SK-N-SH treated with all-trans-retinoic acid at 6 μM for 48 hours (cell line): ENCODE measurements at regions not wholly inside any gene's neighbourhood (a gene's known extent, or its start where the extent isn't known, plus 50 kb on each side); places are given as distances from the start of the nearest gene placed in this dataset.

Experiments
- ATAC-seq: fragments of 200-7000 bp; cut with Tn5 transposase; 3 replicates; pipeline ENCODE4 v1.9.1; 2020; ENCODE audit warnings: mild to moderate bottlenecking, moderate library complexity
- ARNTL ChIP-seq: fragments of 450-650 bp; formaldehyde crosslinking; IDR thresholded peaks from 2 replicates; pipeline ENCODE4 v1.5.0; 2020; ENCODE audit warnings: low read depth, mild to moderate bottlenecking, moderate library complexity, borderline replicate concordance
- BACH2 ChIP-seq: fragments of 250-450 bp; sonication (Bioruptor Pico); IDR thresholded peaks from 2 replicates; pipeline ENCODE4 v1.9.0; 2021; ENCODE audit warnings: mild to moderate bottlenecking, borderline replicate concordance
- CREB5 ChIP-seq: fragments of 250-450 bp; sonication (Bioruptor Pico); IDR thresholded peaks from 2 replicates; pipeline ENCODE4 v1.5.1; 2020; ENCODE audit warnings: low read depth, mild to moderate bottlenecking, moderate library complexity
- CSDC2 ChIP-seq: fragments of 250-450 bp; sonication (Bioruptor Pico); IDR thresholded peaks from 2 replicates; pipeline ENCODE4 v1.5.0; 2020; ENCODE audit warnings: mild to moderate bottlenecking, moderate library complexity
- CSRNP3 ChIP-seq: fragments of 250-450 bp; sonication (Bioruptor Pico); IDR thresholded peaks from 2 replicates; pipeline ENCODE4 v1.5.1; 2021; ENCODE audit warnings: mild to moderate bottlenecking, moderate library complexity
- ESRRG ChIP-seq: fragments of 250-450 bp; sonication (Bioruptor Pico); IDR thresholded peaks from 2 replicates; pipeline ENCODE4 v1.6.1; 2021; ENCODE audit warnings: mild to moderate bottlenecking
- GLIS3 ChIP-seq: fragments of 250-450 bp; sonication (Bioruptor Pico); IDR thresholded peaks from 2 replicates; pipeline ENCODE4 v1.5.0; 2020; ENCODE audit warnings: mild to moderate bottlenecking, moderate library complexity
- ISL1 ChIP-seq: fragments of 250-450 bp; sonication (Bioruptor Pico); IDR thresholded peaks from 2 replicates; pipeline ENCODE4 v2.1.2; 2022; ENCODE audit warnings: mild to moderate bottlenecking, moderate library complexity
- PATZ1 ChIP-seq: fragments of 250-450 bp; sonication (Bioruptor Pico); IDR thresholded peaks from 2 replicates; pipeline ENCODE4 v1.8.0; 2020; ENCODE audit warnings: mild to moderate bottlenecking, moderate library complexity, borderline replicate concordance
- POU6F1 ChIP-seq: fragments of 250-450 bp; sonication (Bioruptor Pico); IDR thresholded peaks from 2 replicates; pipeline ENCODE4 v1.8.0; 2021; ENCODE audit warnings: low read depth, mild to moderate bottlenecking, moderate library complexity, borderline replicate concordance
- PPARA ChIP-seq: fragments of 250-450 bp; sonication (Bioruptor Pico); IDR thresholded peaks from 2 replicates; pipeline ENCODE4 v1.5.0; 2020; ENCODE audit warnings: mild to moderate bottlenecking, borderline replicate concordance
- RARB ChIP-seq: fragments of 250-450 bp; sonication (Bioruptor Pico); IDR thresholded peaks from 2 replicates; pipeline ENCODE4 v1.8.0; 2021; ENCODE audit warnings: mild to moderate bottlenecking, moderate library complexity
- SNAI2 ChIP-seq: fragments of 250-450 bp; sonication (Bioruptor Pico); IDR thresholded peaks from 2 replicates; pipeline ENCODE4 v1.5.0; 2020; ENCODE audit warnings: mild to moderate bottlenecking, moderate library complexity
- TCF4 ChIP-seq: fragments of 250-450 bp; sonication (Bioruptor Pico); IDR thresholded peaks from 2 replicates; pipeline ENCODE4 v1.8.0; 2021; ENCODE audit warnings: mild to moderate bottlenecking, moderate library complexity, borderline replicate concordance
- TOX ChIP-seq: fragments of 250-450 bp; sonication (Bioruptor Pico); IDR thresholded peaks from 2 replicates; pipeline ENCODE4 v1.8.0; 2021; ENCODE audit warnings: mild to moderate bottlenecking, moderate library complexity, borderline replicate concordance
- TSHZ2 ChIP-seq: fragments of 250-450 bp; sonication (Bioruptor Pico); IDR thresholded peaks from 2 replicates; pipeline ENCODE4 v1.5.0; 2020; ENCODE audit warnings: mild to moderate bottlenecking, moderate library complexity
- ZC3H10 ChIP-seq: fragments of 250-450 bp; sonication (Bioruptor Pico); IDR thresholded peaks from 2 replicates; pipeline ENCODE4 v1.5.1; 2021; ENCODE audit warnings: mild to moderate bottlenecking, moderate library complexity
- ZFP3 ChIP-seq: fragments of 250-450 bp; sonication (Bioruptor Pico); IDR thresholded peaks from 2 replicates; pipeline ENCODE4 v1.5.0; 2020; ENCODE audit warnings: mild to moderate bottlenecking, moderate library complexity
- ZFP30 ChIP-seq: fragments of 450-650 bp; formaldehyde crosslinking; IDR thresholded peaks from 2 replicates; pipeline ENCODE4 v1.5.0; 2022; ENCODE audit warnings: mild to moderate bottlenecking, moderate library complexity
- ZNF565 ChIP-seq: fragments of 450-650 bp; formaldehyde crosslinking; conservative IDR thresholded peaks from 2 replicates; pipeline ENCODE4 v1.5.0; 2020; ENCODE audit warnings: low read depth, mild to moderate bottlenecking, moderate library complexity
- ZNF70 ChIP-seq: fragments of 450-650 bp; formaldehyde crosslinking; IDR thresholded peaks from 2 replicates; pipeline ENCODE4 v1.5.0; 2020; ENCODE audit warnings: mild to moderate bottlenecking, moderate library complexity
- ZNF8 ChIP-seq: fragments of 450-650 bp; formaldehyde crosslinking; IDR thresholded peaks from 2 replicates; pipeline ENCODE4 v1.5.0; 2020; ENCODE audit warnings: mild to moderate bottlenecking, moderate library complexity

- ATAC-seq, result no peak
- TF ChIP-seq CSDC2 (CRISPR knock-in tag), result no peak
- TF ChIP-seq GLIS3 (CRISPR knock-in tag), result no peak
- no peak for TF ChIP-seq POU6F1 (CRISPR knock-in tag)
- TF ChIP-seq ZNF8 (CRISPR knock-in tag), result no peak
- TF ChIP-seq ZFP30 (CRISPR knock-in tag), result no peak
- no peak for TF ChIP-seq ZC3H10 (CRISPR knock-in tag)
- TF ChIP-seq ZNF70, result no peak
- no peak for TF ChIP-seq ISL1
- TF ChIP-seq, all 23 proteins: peak for 0
Measured at GRCh38 chr6:140281767-140282166, 907.3 kb upstream of the CITED2 start.

- no peak for ATAC-seq
- TF ChIP-seq TOX (CRISPR knock-in tag), result no peak
- TF ChIP-seq ZNF565, result no peak
- TF ChIP-seq ZNF8 (CRISPR knock-in tag), result no peak
- TF ChIP-seq ARNTL, result no peak
- TF ChIP-seq BACH2 (CRISPR knock-in tag), result no peak
- TF ChIP-seq ZNF70, result no peak
- TF ChIP-seq PATZ1 (CRISPR knock-in tag), result no peak
- no peak for TF ChIP-seq ZC3H10 (CRISPR knock-in tag)
- no peak for TF ChIP-seq PPARA (CRISPR knock-in tag)
- no peak for TF ChIP-seq TCF4 (CRISPR knock-in tag)
- TF ChIP-seq SNAI2 (CRISPR knock-in tag), result no peak
- no peak for TF ChIP-seq TSHZ2 (CRISPR knock-in tag)
- TF ChIP-seq ZFP3 (CRISPR knock-in tag), result no peak
Measured at GRCh38 chr6:140281236-140281635, 906.8 kb upstream of the CITED2 start.

- TF ChIP-seq RARB (CRISPR knock-in tag) (no peak), ZNF8 (CRISPR knock-in tag) (no peak), TSHZ2 (CRISPR knock-in tag) (no peak), CREB5 (CRISPR knock-in tag) (no peak), BACH2 (CRISPR knock-in tag) (no peak), ZNF70 (no peak), ESRRG (no peak), PATZ1 (CRISPR knock-in tag) (no peak), SNAI2 (CRISPR knock-in tag) (no peak), CSDC2 (CRISPR knock-in tag) (no peak), GLIS3 (CRISPR knock-in tag) (no peak), CSRNP3 (CRISPR knock-in tag) (no peak), ISL1 (no peak), TCF4 (CRISPR knock-in tag) (no peak), ZNF565 (no peak), PPARA (CRISPR knock-in tag) (no peak), TOX (CRISPR knock-in tag) (no peak)
- ATAC-seq, result no peak
Measured at GRCh38 chr6:140276719-140277118, 902.3 kb upstream of the CITED2 start.
